ENCODE measurements at regions not wholly inside any gene's neighbourhood (a gene's known extent, or its start where the extent isn't known, plus 50 kb on each side); places are given as distances from the start of the nearest gene placed in this dataset.
"Not testable (repeated sequence)": the region's sequence is repeated elsewhere in the genome, so short reads cannot be mapped to it uniquely, and the experiment has no call there.

- Histone ChIP-seq H3K4me3 (no peak overlapping the region), H3K27me3 (no peaks in the 10 kb centered on the region), H3K4me1 (no peaks in the 10 kb centered on the region), H3K27ac (no peak overlapping the region), H3K36me3 (ENCODE audit: low read depth, missing control alignments) (no peaks in the 10 kb centered on the region), H3K9me3 (no peaks in the 10 kb centered on the region)
- intact Hi-C loops (cut with DNase I; ENCODE audit: low total_unique reads) = no loop called here
- WGBS, 2 donors = 90% methylated on average over 3 of the region's 3 CpGs
- TF ChIP-seq POLR2A (IDR thresholded peaks at IDR 0.05) = no peak
- TF ChIP-seq CTCF (IDR thresholded peaks at IDR 0.05) = no peak
- no peak for DNase-seq
Observed at GRCh38 chr12:4833524-4833923, 76.2 kb upstream of the KCNA1 start.

GRCh38 chr12:4842401-4842800, 67.3 kb upstream of the KCNA1 start:
- 80 to 92% methylated on average over 3 of the region's 3 CpGs for WGBS, 2 donors
- H3K4me3 ChIP-seq; H3K27ac ChIP-seq; intact Hi-C loops (cut with DNase I; ENCODE audit: low total_unique reads); H3K27me3 ChIP-seq; H3K36me3 ChIP-seq (ENCODE audit: low read depth, missing control alignments); H3K4me1 ChIP-seq; H3K9me3 ChIP-seq; DNase-seq: not testable (repeated sequence)

- intact Hi-C loops (cut with DNase I; ENCODE audit: low total_unique reads) = no loop called here
- no peak overlapping the region for H3K4me3 ChIP-seq
- H3K27ac ChIP-seq = no peak overlapping the region
- H3K27me3 ChIP-seq = no peaks in the 10 kb centered on the region
- H3K9me3 ChIP-seq = no peaks in the 10 kb centered on the region
- H3K36me3 ChIP-seq (ENCODE audit: low read depth, missing control alignments) = no peaks in the 10 kb centered on the region
- 82 to 84% methylated on average over 4 of the region's 4 CpGs for WGBS, 2 donors
- DNase-seq = no peak
- no peak for TF ChIP-seq POLR2A (IDR thresholded peaks at IDR 0.05)
- TF ChIP-seq CTCF (IDR thresholded peaks at IDR 0.05) = no peak
- no peaks in the 10 kb centered on the region for H3K4me1 ChIP-seq
Observed at GRCh38 chr12:4843907-4844306, 65.8 kb upstream of the KCNA1 start.

- intact Hi-C loops (cut with DNase I; ENCODE audit: low total_unique reads) = no loop called here
- Histone ChIP-seq H3K27me3 (no peaks in the 10 kb centered on the region), H3K4me3 (no peak overlapping the region), H3K27ac (no peak overlapping the region), H3K4me1 (no peaks in the 10 kb centered on the region), H3K36me3 (ENCODE audit: low read depth, missing control alignments) (no peaks in the 10 kb centered on the region), H3K9me3 (no peaks in the 10 kb centered on the region)
- DNase-seq = no peak
- TF ChIP-seq CTCF (IDR thresholded peaks at IDR 0.05) = no peak
- TF ChIP-seq POLR2A (IDR thresholded peaks at IDR 0.05) = no peak
Observed at GRCh38 chr12:4847713-4848112, 62.0 kb upstream of the KCNA1 start.

GRCh38 chr12:4849115-4849541, 60.6 kb upstream of the KCNA1 start:
- DNase-seq = peak; percentile 20
- WGBS, 2 donors = 10 to 20% methylated on average over 5 of the region's 5 CpGs
- no peak for TF ChIP-seq POLR2A (IDR thresholded peaks at IDR 0.05)
- TF ChIP-seq CTCF (IDR thresholded peaks at IDR 0.05) = peak in 2 of 3 experiments; percentile 12 to 96
- no peaks in the 10 kb centered on the region for H3K9me3 ChIP-seq
- no peaks in the 10 kb centered on the region for H3K27me3 ChIP-seq
- intact Hi-C loops (cut with DNase I; ENCODE audit: low total_unique reads) = no loop called here
- no peak overlapping the region for H3K27ac ChIP-seq
- no peak overlapping the region for H3K4me3 ChIP-seq
- no peaks in the 10 kb centered on the region for H3K36me3 ChIP-seq (ENCODE audit: low read depth, missing control alignments)
- no peaks in the 10 kb centered on the region for H3K4me1 ChIP-seq
